CD8-positive, alpha-beta memory T cell (primary cell): ENCODE measurements at regions not wholly inside any gene's neighbourhood (a gene's known extent, or its start where the extent isn't known, plus 50 kb on each side); places are given as distances from the start of the nearest gene placed in this dataset.

Source experiments
- CTCF ChIA-PET: fragments of 350-600 bp; sonication (Branson Sonifier 250); formaldehyde crosslinking; loops from one replicate; lab custom pipeline; 2021; ENCODE audit warnings: antibody characterized with exemption; lab: Charles Lee
- POLR2A ChIA-PET: fragments of 350-600 bp; sonication (Branson Sonifier 250); formaldehyde crosslinking; loops from one replicate; lab custom pipeline; 2021; ENCODE audit warnings: antibody characterized with exemption; lab: Charles Lee
- DNase-seq, 5 donors: peaks; one replicate each; pipeline versions ENCODE4 v3.0.0 to v3.0.0-alpha.2; 2020 to 2022; ENCODE audit warnings: mixed read lengths in 1 of 5
- H3K27ac ChIP-seq: one replicate; pipeline ENCODE4 v1.7.0; 2013; ENCODE audit warnings: low read depth, mild to moderate bottlenecking, low read length, moderate library complexity
- H3K27me3 ChIP-seq: 2 replicates; pipeline ENCODE4 v1.7.0; 2013; ENCODE audit warnings: low read length, mild to moderate bottlenecking; ENCODE audit not compliant: insufficient read depth, poor library complexity, severe bottlenecking
- H3K36me3 ChIP-seq: 2 replicates; pipeline ENCODE4 v1.7.0; 2013; ENCODE audit warnings: mild to moderate bottlenecking, low read length, moderate library complexity; ENCODE audit not compliant: insufficient read depth
- H3K4me1 ChIP-seq: 2 replicates; pipeline ENCODE4 v1.7.0; 2013; ENCODE audit warnings: mild to moderate bottlenecking, low read length, moderate library complexity; ENCODE audit not compliant: insufficient read depth
- H3K4me3 ChIP-seq: 2 replicates; pipeline ENCODE4 v1.7.0; 2013; ENCODE audit warnings: mild to moderate bottlenecking, low read length
- H3K9me3 ChIP-seq: 2 replicates; pipeline ENCODE4 v1.7.0; 2013; ENCODE audit warnings: mild to moderate bottlenecking, low read length
- H3K27ac Mint-ChIP-seq, 8 donors: one replicate each; pipeline ENCODE4 v1.8.0; 2020 to 2021; ENCODE audit warnings: mixed read lengths in 8 of 8, mild to moderate bottlenecking in 6 of 8, inconsistent platforms in 3 of 8, moderate library complexity in 3 of 8
- H3K27me3 Mint-ChIP-seq, 2 donors: one replicate each; pipeline ENCODE4 v1.8.0; 2020 to 2021; ENCODE audit warnings: mixed read lengths in 2 of 2, mild to moderate bottlenecking in 1 of 2, moderate library complexity in 1 of 2
- H3K36me3 Mint-ChIP-seq, 3 donors: one replicate each; pipeline ENCODE4 v1.8.0; 2020 to 2021; ENCODE audit warnings: mixed read lengths in 3 of 3, inconsistent platforms in 1 of 3, mild to moderate bottlenecking in 1 of 3
- H3K4me1 Mint-ChIP-seq, 3 donors: one replicate each; pipeline ENCODE4 v1.8.0; 2020 to 2021; ENCODE audit warnings: mixed read lengths in 3 of 3, inconsistent platforms in 1 of 3, mild to moderate bottlenecking in 1 of 3
- H3K4me3 Mint-ChIP-seq, 7 donors: one replicate each; pipeline ENCODE4 v1.8.0; 2020 to 2021; ENCODE audit warnings: mixed read lengths in 7 of 7, mild to moderate bottlenecking in 6 of 7, moderate library complexity in 4 of 7, inconsistent platforms in 2 of 7
- H3K9me3 Mint-ChIP-seq, 5 donors: one replicate each; pipeline ENCODE4 v1.8.0; 2020 to 2022; ENCODE audit warnings: mixed read lengths in 5 of 5, mild to moderate bottlenecking in 3 of 5, moderate library complexity in 2 of 5, inconsistent platforms in 1 of 5

GRCh38 chr4:137025484-137026059 is 506.7 kb downstream of the PCDH18 start:
- H3K27ac ChIP-seq, result no peak overlapping the region
- DNase-seq, result no peak
- H3K4me1 Mint-ChIP-seq, result no peaks in the 10 kb centered on the region
- no peaks in the 10 kb centered on the region for H3K27me3 ChIP-seq
- CTCF ChIA-PET, result no interaction called here
- POLR2A ChIA-PET, result no interaction called here
- H3K9me3 ChIP-seq, result no peaks in the 10 kb centered on the region
- H3K36me3 Mint-ChIP-seq, result no peaks in the 10 kb centered on the region
- H3K9me3 Mint-ChIP-seq, result peaks cover 3 to 24% (median 6%) of the 10 kb centered on the region in 5 donors
- no peaks in the 10 kb centered on the region for H3K27me3 Mint-ChIP-seq
- no peak overlapping the region for H3K27ac Mint-ChIP-seq
- no peaks in the 10 kb centered on the region for H3K36me3 ChIP-seq
- H3K4me3 Mint-ChIP-seq, result no peak overlapping the region
- H3K4me3 ChIP-seq, result no peak overlapping the region
- H3K4me1 ChIP-seq, result no peaks in the 10 kb centered on the region

DNA sequence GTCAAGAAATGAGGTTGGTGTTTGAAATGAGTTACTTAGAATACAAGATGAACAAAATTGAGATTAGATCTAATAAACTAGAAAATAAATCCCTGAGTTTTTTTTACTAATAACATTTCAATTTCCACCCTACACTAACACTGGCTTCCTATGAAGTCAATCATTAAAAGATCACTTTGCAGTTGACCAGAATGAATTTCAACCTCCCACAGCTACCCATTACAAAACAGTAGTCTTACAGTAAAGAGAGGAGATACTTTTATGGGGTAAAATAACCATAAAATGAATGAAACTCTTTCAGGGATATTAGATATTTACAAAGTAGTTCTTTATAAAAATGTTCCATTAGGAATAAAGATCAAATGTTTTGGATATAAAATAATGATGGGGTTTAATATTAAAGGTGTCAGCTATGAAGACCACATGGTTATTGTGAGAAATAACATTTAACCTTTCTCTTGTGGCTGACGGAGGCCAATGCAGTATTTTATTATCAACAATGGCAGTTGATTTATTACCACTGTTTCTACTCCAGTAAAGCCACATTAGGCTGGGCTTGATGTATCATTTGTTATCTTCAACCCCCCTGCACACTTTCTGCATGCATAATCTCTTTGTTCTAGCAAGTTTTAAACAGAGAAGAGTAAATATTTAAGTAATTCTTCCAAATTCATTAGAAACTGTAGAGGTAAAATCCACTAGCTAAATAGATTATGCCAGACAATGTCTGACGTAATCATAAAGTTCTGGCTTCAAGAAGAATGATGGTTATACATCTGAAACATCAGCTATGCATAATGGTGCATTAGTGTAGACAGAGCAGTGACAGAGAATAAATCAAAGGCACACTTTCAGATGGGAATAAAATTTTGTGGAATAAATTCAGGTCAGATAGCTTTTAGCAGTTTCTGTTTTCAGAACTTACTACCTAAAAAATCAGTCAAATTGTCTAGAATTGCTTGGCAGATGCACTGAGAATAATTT is 516.6 kb downstream of the PCDH18 start:
- H3K4me1 Mint-ChIP-seq, result no peaks in the 10 kb centered on the region
- H3K36me3 Mint-ChIP-seq, result peaks cover 0 to 1% (median 0%) of the 10 kb centered on the region in 3 donors
- Histone ChIP-seq H3K4me1 (no peaks in the 10 kb centered on the region), H3K27ac (no peak overlapping the region), H3K36me3 (no peaks in the 10 kb centered on the region), H3K4me3 (no peak overlapping the region), H3K27me3 (no peaks in the 10 kb centered on the region), H3K9me3 (no peaks in the 10 kb centered on the region)
- DNase-seq, result no peak
- peaks cover 0 to 1% of the 10 kb centered on the region in 2 donors for H3K27me3 Mint-ChIP-seq
- no peak overlapping the region for H3K4me3 Mint-ChIP-seq
- ChIA-PET POLR2A (no interaction called here), CTCF (no interaction called here)
- no peak overlapping the region for H3K27ac Mint-ChIP-seq
- H3K9me3 Mint-ChIP-seq, result peaks cover 0 to 26% (median 5%) of the 10 kb centered on the region in 5 donors

DNA sequence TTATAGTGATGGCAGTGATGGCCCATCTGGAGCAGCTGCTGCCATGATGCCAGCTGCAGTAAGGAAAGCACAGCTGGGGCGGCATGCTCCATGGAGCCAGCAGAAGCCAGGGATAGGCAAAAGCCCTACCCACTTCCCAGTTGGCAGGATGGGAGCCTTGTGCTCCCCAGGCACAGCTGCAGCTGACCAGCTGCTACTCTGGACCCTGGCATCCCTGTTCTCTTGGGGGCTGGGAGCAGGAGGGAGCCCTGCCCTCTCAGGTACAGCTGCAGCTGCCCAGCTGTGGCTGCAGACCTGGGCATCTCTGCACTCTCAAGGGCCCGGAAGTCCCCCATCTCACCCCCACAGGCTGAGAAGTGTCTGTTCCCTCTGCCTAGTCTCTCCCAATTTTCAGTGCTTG is 531.9 kb downstream of the PCDH18 start:
- Mint-ChIP-seq H3K9me3 (peaks cover 6 to 20% (median 12%) of the 10 kb centered on the region in 5 donors), H3K4me3 (no peak overlapping the region), H3K27ac (no peak overlapping the region), H3K27me3 (no peaks in the 10 kb centered on the region), H3K4me1 (no peaks in the 10 kb centered on the region), H3K36me3 (peaks cover 0 to 2% (median 0%) of the 10 kb centered on the region in 3 donors)
- Histone ChIP-seq H3K9me3 (no peaks in the 10 kb centered on the region), H3K36me3 (no peaks in the 10 kb centered on the region), H3K4me3 (no peak overlapping the region), H3K27ac (no peak overlapping the region), H3K4me1 (no peaks in the 10 kb centered on the region), H3K27me3 (no peaks in the 10 kb centered on the region)
- no peak for DNase-seq
- ChIA-PET POLR2A (no interaction called here), CTCF (no interaction called here)

DNA sequence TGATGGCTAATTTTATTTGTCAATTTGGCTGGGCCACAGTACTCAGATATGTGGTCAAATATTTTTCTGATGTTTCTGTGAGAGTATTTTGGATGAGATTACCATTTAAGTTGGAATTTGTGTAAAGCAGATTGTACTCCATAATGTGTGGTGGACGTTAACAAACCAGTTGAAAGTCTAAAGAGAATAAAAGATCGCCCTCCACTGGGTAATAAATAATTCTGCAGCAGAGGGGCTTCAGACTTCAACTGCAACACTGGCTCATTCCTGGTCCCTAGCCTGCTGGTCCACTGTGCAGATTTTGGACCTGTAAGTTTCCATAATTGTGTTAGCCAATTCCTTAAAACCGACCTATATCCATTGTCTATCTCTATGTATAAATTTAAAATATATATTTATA is 540.3 kb downstream of the PCDH18 start:
- CTCF ChIA-PET, result no interaction called here

GRCh38 chr4:136985683-136986082 is 546.6 kb downstream of the PCDH18 start:
- Mint-ChIP-seq H3K27ac (no peak overlapping the region), H3K36me3 (no peaks in the 10 kb centered on the region), H3K27me3 (no peaks in the 10 kb centered on the region), H3K4me3 (no peak overlapping the region), H3K4me1 (no peaks in the 10 kb centered on the region), H3K9me3 (peaks cover 4 to 23% (median 9%) of the 10 kb centered on the region in 5 donors)
- H3K27ac ChIP-seq, result no peak overlapping the region
- H3K4me3 ChIP-seq, result no peak overlapping the region
- no peaks in the 10 kb centered on the region for H3K36me3 ChIP-seq
- no peaks in the 10 kb centered on the region for H3K9me3 ChIP-seq
- DNase-seq, result no peak
- H3K4me1 ChIP-seq, result no peaks in the 10 kb centered on the region
- no peaks in the 10 kb centered on the region for H3K27me3 ChIP-seq
- POLR2A ChIA-PET, result no interaction called here
- CTCF ChIA-PET, result no interaction called here

More for the DNA sequence above, 540.3 kb downstream of the PCDH18 start:
- H3K4me1 Mint-ChIP-seq, result no peaks in the 10 kb centered on the region
- DNase-seq, result no peak
- H3K9me3 ChIP-seq, result no peaks in the 10 kb centered on the region
- no peak overlapping the region for H3K4me3 Mint-ChIP-seq
- H3K27ac ChIP-seq, result no peak overlapping the region
- H3K4me3 ChIP-seq, result no peak overlapping the region
- no peaks in the 10 kb centered on the region for H3K4me1 ChIP-seq
- no peaks in the 10 kb centered on the region for H3K36me3 Mint-ChIP-seq
- no peak overlapping the region for H3K27ac Mint-ChIP-seq
- no peaks in the 10 kb centered on the region for H3K36me3 ChIP-seq
- H3K9me3 Mint-ChIP-seq, result peaks cover 8 to 31% (median 13%) of the 10 kb centered on the region in 5 donors
- no peaks in the 10 kb centered on the region for H3K27me3 ChIP-seq
- no peaks in the 10 kb centered on the region for H3K27me3 Mint-ChIP-seq
- POLR2A ChIA-PET, result no interaction called here

- Histone ChIP-seq H3K4me1 (no peaks in the 10 kb centered on the region), H3K27ac (no peak overlapping the region), H3K4me3 (no peak overlapping the region), H3K36me3 (no peaks in the 10 kb centered on the region), H3K9me3 (no peaks in the 10 kb centered on the region), H3K27me3 (no peaks in the 10 kb centered on the region)
- CTCF ChIA-PET, result no interaction called here
- Mint-ChIP-seq H3K4me3 (no peak overlapping the region), H3K27me3 (no peaks in the 10 kb centered on the region), H3K4me1 (no peaks in the 10 kb centered on the region), H3K9me3 (peaks cover 4 to 18% (median 5%) of the 10 kb centered on the region in 5 donors), H3K27ac (no peak overlapping the region), H3K36me3 (no peaks in the 10 kb centered on the region)
- POLR2A ChIA-PET, result interaction anchor here (0.6 kb wide), 1 partner anchor 29 kb away, joined by 5 read pairs; no protein-coding TSS in a partner anchor
- DNase-seq, result no peak
Measured at GRCh38 chr4:136967069-136967468, 565.2 kb downstream of the PCDH18 start.

DNA sequence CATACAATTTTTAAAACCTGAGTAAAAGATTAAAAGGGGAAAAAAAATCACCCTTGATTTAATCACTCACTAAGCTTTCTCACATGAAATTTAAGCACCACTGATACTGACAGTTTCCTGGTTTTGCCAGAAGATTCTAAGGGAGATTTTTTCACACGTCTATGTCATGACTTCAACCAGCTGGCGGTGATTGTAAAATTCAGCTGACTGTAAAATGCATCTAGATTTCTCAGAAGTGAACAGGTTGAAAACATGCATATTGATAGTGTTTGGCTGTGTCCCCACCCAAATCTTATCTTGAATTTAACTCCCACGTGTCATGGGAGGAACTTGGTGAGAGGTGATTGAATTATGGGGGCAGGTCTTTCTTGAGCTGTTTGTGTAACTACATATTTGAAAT is 566.8 kb downstream of the PCDH18 start:
- Mint-ChIP-seq H3K4me1 (no peaks in the 10 kb centered on the region), H3K27me3 (no peaks in the 10 kb centered on the region), H3K9me3 (peaks cover 0 to 20% (median 2%) of the 10 kb centered on the region in 5 donors), H3K36me3 (no peaks in the 10 kb centered on the region), H3K4me3 (no peak overlapping the region), H3K27ac (no peak overlapping the region)
- ChIA-PET POLR2A (no interaction called here), CTCF (no interaction called here)
- Histone ChIP-seq H3K27me3 (no peaks in the 10 kb centered on the region), H3K9me3 (no peaks in the 10 kb centered on the region), H3K4me1 (no peaks in the 10 kb centered on the region), H3K27ac (no peak overlapping the region), H3K4me3 (no peak overlapping the region), H3K36me3 (no peaks in the 10 kb centered on the region)
- DNase-seq, result no peak

GRCh38 chr4:136962868-136963267 is 569.4 kb downstream of the PCDH18 start:
- ChIA-PET CTCF (no interaction called here), POLR2A (no interaction called here)
- Mint-ChIP-seq H3K27ac (no peak overlapping the region), H3K4me3 (no peak overlapping the region), H3K9me3 (peaks cover 0 to 25% (median 2%) of the 10 kb centered on the region in 5 donors), H3K27me3 (no peaks in the 10 kb centered on the region), H3K36me3 (no peaks in the 10 kb centered on the region), H3K4me1 (no peaks in the 10 kb centered on the region)
- no peaks in the 10 kb centered on the region for H3K36me3 ChIP-seq
- H3K4me3 ChIP-seq, result no peak overlapping the region
- DNase-seq, result no peak
- no peaks in the 10 kb centered on the region for H3K4me1 ChIP-seq
- H3K9me3 ChIP-seq, result no peaks in the 10 kb centered on the region
- no peak overlapping the region for H3K27ac ChIP-seq
- no peaks in the 10 kb centered on the region for H3K27me3 ChIP-seq
